A172 (cell line): ENCODE measurements at regions not wholly inside any gene's neighbourhood (a gene's known extent, or its start where the extent isn't known, plus 50 kb on each side); places are given as distances from the start of the nearest gene placed in this dataset.

ENCODE experiments used
- DNase-seq: peaks from one replicate; pipeline ENCODE4 v3.0.0-alpha.2; 2015; ENCODE audit warnings: low spot score

DNA sequence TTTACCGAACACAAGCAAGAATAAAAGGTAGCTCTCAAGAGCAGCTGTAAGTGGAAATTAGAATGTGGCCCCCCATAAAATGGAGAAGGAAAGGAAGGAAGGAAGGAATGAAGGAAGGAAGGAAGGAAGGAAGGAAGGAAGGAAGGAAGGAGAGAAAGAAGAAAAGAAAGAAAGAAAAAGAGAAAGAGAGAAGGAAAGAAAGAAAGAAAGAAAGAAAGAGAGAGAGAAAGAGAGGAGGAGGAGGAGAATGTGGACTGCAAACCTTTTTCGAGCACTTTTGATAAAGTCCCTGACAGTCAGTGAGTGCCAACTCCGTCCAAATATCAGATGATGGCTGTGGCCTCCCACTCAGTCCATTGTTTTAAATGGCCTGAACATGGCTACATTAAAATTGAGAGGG, 53.8 kb upstream of the SNX2 start:
- no peak for DNase-seq

DNA sequence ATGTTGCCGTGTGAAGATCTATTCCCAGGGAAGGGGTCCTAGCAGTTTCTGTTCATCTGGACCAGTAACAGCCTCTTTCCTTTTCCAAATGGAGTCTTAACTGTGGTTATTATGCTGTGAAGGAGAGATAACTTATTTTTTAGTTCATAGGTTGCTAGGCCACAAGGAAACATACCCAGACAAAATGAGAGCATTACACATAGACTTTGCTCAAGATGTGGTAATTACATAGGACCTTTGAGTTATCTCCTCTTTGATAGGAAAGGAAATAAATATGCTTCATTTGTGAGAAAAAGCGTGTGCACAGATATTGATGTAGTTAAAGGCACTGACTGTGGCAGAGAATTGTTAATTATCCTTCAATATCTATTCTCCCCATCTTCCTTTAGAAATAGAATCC, 52.5 kb upstream of the SNX2 start:
- DNase-seq, result no peak

DNA sequence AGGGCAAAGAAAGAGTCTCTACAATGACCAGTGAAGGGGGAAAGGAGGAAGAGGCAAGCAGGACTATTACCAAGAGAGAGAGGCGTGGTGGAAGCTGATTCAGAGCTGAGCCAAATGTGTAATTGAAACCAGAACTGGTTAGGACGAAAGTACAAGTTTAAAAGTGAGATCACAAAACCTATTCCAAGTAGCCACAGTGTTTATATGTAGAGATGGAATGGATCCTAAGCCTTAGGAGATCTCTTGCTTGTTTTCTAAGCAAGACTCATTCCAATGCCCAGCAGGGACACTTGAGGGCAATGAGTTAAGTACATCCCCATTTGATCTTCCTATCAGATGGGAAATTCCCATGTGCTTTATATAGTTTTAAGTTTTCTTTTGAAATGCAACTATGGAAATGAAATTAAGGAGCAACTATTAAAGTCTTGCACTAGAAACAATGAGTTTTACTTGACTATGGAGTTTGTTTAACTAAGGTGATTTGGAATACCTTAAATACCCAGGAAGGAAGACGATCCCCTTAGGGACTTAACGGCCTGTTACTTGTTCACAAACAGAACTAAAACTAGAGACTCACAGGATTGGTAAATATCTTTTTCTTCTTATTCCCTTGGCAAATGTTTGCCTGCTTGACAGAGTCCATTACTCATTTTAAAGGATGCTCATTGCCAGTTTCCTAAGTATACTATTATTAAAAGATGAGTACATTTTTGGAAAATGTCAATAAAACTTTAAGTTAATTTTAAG, 51.1 kb upstream of the SNX2 start:
- DNase-seq, result no peak
